IMR-90 (cell line): ENCODE measurements at regions not wholly inside any gene's neighbourhood (a gene's known extent, or its start where the extent isn't known, plus 50 kb on each side); places are given as distances from the start of the nearest gene placed in this dataset.

Source experiments
- CEBPB ChIP-seq: IDR thresholded peaks from 2 replicates; pipeline ENCODE4 v1.6.1; 2012; ENCODE audit warnings: low read depth, low read length, improper control_type of control experiment
- POLR2A ChIP-seq: IDR thresholded peaks from 2 replicates; pipeline ENCODE4 v1.6.1; 2012; ENCODE audit warnings: mild to moderate bottlenecking, low read depth, low read length
- RFX5 ChIP-seq: IDR thresholded peaks from 2 replicates; pipeline ENCODE4 v1.8.0; 2012; ENCODE audit warnings: low read depth, mild to moderate bottlenecking, low read length, moderate library complexity

GRCh38 chr6:142531727-142532126 lies 229.9 kb downstream of the ADGRG6 start:
- TF ChIP-seq RFX5 (no peak), CEBPB (no peak), POLR2A (no peak)
